ENCODE measurements at regions not wholly inside any gene's neighbourhood (a gene's known extent, or its start where the extent isn't known, plus 50 kb on each side); places are given as distances from the start of the nearest gene placed in this dataset.

DNA sequence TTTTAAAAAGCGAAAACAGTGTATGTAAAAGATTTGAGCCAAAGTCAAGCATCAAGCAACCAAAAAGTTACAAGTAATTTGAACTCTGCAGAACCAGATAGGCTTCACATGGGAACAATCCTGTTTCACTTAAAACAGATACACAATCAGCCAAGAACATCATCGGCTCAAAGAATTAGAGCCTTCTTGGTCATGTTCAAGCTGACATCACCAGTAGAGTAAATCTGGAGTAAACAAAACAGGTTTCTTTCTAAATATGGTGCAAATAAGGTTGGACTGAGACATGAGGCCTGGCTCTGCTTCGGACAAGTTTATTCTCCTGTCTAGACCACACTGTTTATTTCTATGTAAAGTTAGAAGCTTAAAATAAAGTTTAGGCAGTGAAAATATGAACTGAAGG lies 116.0 kb downstream of the GMNC start:
- TF ChIP-seq, protein P1, sequence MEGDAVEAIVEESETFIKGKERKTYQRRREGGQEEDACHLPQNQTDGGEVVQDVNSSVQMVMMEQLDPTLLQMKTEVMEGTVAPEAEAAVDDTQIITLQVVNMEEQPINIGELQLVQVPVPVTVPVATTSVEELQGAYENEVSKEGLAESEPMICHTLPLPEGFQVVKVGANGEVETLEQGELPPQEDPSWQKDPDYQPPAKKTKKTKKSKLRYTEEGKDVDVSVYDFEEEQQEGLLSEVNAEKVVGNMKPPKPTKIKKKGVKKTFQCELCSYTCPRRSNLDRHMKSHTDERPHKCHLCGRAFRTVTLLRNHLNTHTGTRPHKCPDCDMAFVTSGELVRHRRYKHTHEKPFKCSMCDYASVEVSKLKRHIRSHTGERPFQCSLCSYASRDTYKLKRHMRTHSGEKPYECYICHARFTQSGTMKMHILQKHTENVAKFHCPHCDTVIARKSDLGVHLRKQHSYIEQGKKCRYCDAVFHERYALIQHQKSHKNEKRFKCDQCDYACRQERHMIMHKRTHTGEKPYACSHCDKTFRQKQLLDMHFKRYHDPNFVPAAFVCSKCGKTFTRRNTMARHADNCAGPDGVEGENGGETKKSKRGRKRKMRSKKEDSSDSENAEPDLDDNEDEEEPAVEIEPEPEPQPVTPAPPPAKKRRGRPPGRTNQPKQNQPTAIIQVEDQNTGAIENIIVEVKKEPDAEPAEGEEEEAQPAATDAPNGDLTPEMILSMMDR (IDR thresholded peaks at IDR 0.05; ENCODE audit: low read depth, low read length) = no peak
- H3K4me3 ChIP-seq (ENCODE audit: low read depth, low read length) = no peak overlapping the region
- DNase-seq (ENCODE audit: low read depth, low spot score) = no peak
- in situ Hi-C loops (cut with HindIII; ENCODE audit: low sequenced_read_pairs) = no loop called here

GRCh38 chr3:190741788-190742187 lies 120.7 kb downstream of the GMNC start:
- TF ChIP-seq, protein P1 (IDR thresholded peaks at IDR 0.05; ENCODE audit: low read depth, low read length) = no peak
- no peak overlapping the region for H3K4me3 ChIP-seq (ENCODE audit: low read depth, low read length)
- in situ Hi-C loops (cut with HindIII; ENCODE audit: low sequenced_read_pairs) = no loop called here
- no peak for DNase-seq (ENCODE audit: low read depth, low spot score)

- no peak overlapping the region for H3K4me3 ChIP-seq (ENCODE audit: low read depth, low read length)
- in situ Hi-C loops (cut with HindIII; ENCODE audit: low sequenced_read_pairs) = no loop called here
- TF ChIP-seq, protein P1 (IDR thresholded peaks at IDR 0.05; ENCODE audit: low read depth, low read length) = no peak
- no peak for DNase-seq (ENCODE audit: low read depth, low spot score)
Observed at GRCh38 chr3:190739641-190740185, 122.8 kb downstream of the GMNC start.

DNA sequence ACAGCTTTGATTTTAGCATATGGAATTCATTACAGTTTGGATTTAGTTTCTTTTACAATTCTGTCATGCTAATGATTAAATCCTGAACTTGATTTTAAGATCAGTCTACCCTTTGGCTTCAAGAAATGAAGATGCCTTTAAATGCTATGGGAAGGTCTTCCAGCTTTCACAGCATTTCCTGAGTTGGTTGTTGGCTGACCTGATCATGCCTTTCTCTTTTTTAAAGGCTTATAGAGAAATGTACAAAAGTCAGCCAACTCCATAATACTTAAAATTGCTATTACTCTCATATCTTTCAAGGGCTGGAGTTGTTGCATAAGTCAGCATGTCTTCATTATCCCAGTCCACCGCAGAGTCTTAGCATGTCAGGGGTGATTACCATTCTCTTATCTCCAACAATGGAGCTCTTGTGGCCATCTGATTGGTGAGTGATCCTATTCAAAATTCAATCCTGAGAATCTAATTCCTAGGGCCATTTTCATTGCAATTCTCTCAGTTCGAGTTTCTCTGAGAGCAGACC lies 123.8 kb downstream of the GMNC start:
- in situ Hi-C loops (cut with HindIII; ENCODE audit: low sequenced_read_pairs) = no loop called here
- DNase-seq (ENCODE audit: low read depth, low spot score) = no peak
- TF ChIP-seq, protein P1 (IDR thresholded peaks at IDR 0.05; ENCODE audit: low read depth, low read length) = no peak
- no peak overlapping the region for H3K4me3 ChIP-seq (ENCODE audit: low read depth, low read length)

GRCh38 chr3:190737446-190737845 lies 125.0 kb downstream of the GMNC start:
- TF ChIP-seq, protein P1 (IDR thresholded peaks at IDR 0.05; ENCODE audit: low read depth, low read length) = no peak
- H3K4me3 ChIP-seq (ENCODE audit: low read depth, low read length) = no peak overlapping the region
- DNase-seq (ENCODE audit: low read depth, low spot score) = no peak
- in situ Hi-C loops (cut with HindIII; ENCODE audit: low sequenced_read_pairs) = no loop called here

GRCh38 chr3:190734490-190734889 lies 128.0 kb downstream of the GMNC start:
- TF ChIP-seq, protein P1 (IDR thresholded peaks at IDR 0.05; ENCODE audit: low read depth, low read length) = no peak
- DNase-seq (ENCODE audit: low read depth, low spot score) = no peak
- no peak overlapping the region for H3K4me3 ChIP-seq (ENCODE audit: low read depth, low read length)
- in situ Hi-C loops (cut with HindIII; ENCODE audit: low sequenced_read_pairs) = no loop called here
